Transverse colon (tissue), 4 donors: ENCODE measurements at regions not wholly inside any gene's neighbourhood (a gene's known extent, or its start where the extent isn't known, plus 50 kb on each side); places are given as distances from the start of the nearest gene placed in this dataset.

Experiments used
- CTCF ChIP-seq, 5 experiments: fragments of 200-600 bp in 3 of 5; fragments of 450-650 bp in 2 of 5; sonication (generic) in 3 of 5; IDR thresholded peaks; 1 replicate in 2 of 5; 2 replicates in 3 of 5; pipeline ENCODE4 v1.5.1; 2016 to 2017; ENCODE audit warnings: antibody characterized with exemption in 5 of 5, inconsistent platforms in 3 of 5, mild to moderate bottlenecking in 2 of 5, moderate library complexity in 1 of 5
- EP300 ChIP-seq: sonication (generic); formaldehyde crosslinking; IDR thresholded peaks from one replicate; pipeline ENCODE4 v1.6.1; 2017; ENCODE audit warnings: antibody characterized with exemption, low read depth
- POLR2AphosphoS5 ChIP-seq, 3 donors: sonication (generic); formaldehyde crosslinking; IDR thresholded peaks; one replicate each; pipeline ENCODE4 v1.6.1; 2016; ENCODE audit warnings: antibody characterized with exemption in 3 of 3

GRCh38 chr11:106197438-106197837 is 120.0 kb downstream of the AASDHPPT start:
- TF ChIP-seq CTCF (IDR thresholded peaks at IDR 0.05) (no peak), EP300 (no peak), POLR2AphosphoS5 (IDR thresholded peaks at IDR 0.05) (no peak)
